HG03135 (cell line): ENCODE measurements at regions not wholly inside any gene's neighbourhood (a gene's known extent, or its start where the extent isn't known, plus 50 kb on each side); places are given as distances from the start of the nearest gene placed in this dataset.

Experiments used
- ATAC-seq: cut with Tn5 transposase; IDR thresholded peaks from one replicate; pipeline ENCODE4 v1.9.1; 2021; ENCODE audit warnings: mild to moderate bottlenecking, moderate library complexity; ENCODE audit not compliant: unreplicated experiment

GRCh38 chr3:41024031-41024836 lies 175.1 kb upstream of the CTNNB1 start:
- no peak for ATAC-seq

- ATAC-seq = no peak
These were observed 172.7 kb upstream of the CTNNB1 start for GRCh38 chr3:41026394-41027177.

DNA sequence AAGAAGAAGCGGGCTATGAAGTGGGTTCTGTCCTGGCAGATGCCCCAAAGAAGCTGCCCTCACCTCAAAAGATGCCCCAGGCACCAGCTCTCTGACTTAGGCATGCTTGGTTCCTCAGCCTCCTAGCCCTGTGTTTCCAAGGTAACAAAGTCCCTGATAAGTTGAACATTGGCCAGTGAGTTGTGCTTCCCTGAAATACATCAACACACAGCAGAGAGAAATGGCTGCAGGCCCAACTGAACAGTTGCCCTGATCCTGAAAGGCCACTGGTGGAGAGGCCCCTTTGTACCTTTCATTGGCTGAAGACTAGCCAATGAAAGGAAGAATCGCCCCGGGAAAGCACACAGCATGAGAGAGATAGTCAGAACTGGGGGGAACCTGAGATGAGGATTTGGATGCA lies 169.9 kb upstream of the CTNNB1 start:
- ATAC-seq = no peak

DNA sequence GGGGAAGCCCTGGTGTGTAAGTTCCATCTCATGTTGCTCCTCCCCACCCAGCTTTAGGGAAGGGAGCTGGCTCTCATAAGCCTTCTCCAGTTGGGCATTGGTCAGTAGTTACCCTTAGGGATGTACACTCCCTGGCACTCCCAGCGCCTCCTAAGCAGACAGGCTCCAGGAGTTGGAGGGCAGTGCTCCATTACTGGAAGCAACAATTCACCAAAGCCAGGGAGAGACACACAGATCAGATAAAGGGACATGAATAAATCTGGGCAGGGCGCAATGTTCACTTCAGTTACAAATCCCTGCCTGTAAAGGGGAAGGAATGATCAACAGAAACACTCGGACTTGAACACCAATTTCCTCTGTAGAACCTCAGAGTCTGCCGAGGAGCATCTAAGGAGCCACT lies 169.1 kb upstream of the CTNNB1 start:
- ATAC-seq = no peak

- no peak for ATAC-seq
These were observed 167.9 kb upstream of the CTNNB1 start for GRCh38 chr3:41031401-41031800.

GRCh38 chr3:41033956-41034519 lies 165.3 kb upstream of the CTNNB1 start:
- ATAC-seq = no peak

GRCh38 chr3:41035456-41036022 lies 163.8 kb upstream of the CTNNB1 start:
- no peak for ATAC-seq

- no peak for ATAC-seq
These were observed 161.5 kb upstream of the CTNNB1 start for GRCh38 chr3:41037651-41038334.

- no peak for ATAC-seq
These were observed 159.0 kb upstream of the CTNNB1 start for GRCh38 chr3:41040256-41040655.

- no peak for ATAC-seq
These were observed 157.8 kb upstream of the CTNNB1 start for GRCh38 chr3:41041462-41041861.

DNA sequence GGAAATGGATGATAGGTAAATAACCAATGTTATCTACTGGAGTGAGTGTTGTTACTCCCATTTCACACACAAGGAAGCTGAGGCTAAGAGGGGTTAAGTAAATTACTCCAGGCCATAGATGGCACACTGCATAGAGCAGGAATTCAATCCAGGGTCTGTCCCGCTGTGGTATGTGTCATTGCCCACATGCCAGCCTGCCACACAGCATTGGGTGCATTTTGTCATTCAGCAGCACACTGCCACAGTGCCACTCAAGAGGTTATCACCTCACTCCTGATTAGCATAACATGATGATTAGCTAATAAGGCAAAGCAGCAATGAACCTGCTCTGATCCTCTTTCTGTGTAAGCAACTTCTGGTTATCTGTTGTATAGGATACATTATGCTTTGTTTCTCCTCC lies 157.4 kb upstream of the CTNNB1 start:
- ATAC-seq = no peak

DNA sequence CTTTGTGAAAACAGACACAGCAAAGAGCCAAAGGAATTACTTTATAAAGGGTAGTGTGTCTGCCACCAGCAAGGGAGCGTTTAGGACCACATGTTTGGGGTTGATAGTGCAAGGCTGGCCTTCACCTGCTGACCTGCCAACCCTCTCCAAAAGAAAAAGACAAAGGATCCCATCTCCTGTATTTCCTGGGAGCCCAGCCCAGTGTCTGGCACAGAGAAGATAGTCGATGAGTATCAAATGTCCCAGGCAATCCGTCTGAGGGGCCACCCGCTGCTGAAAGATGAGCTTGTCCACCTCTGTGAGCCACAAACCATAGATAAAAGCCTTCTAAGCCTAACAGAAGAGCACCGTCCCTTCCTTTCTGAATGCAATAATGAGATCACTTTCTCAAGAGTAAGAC lies 154.8 kb upstream of the CTNNB1 start:
- no peak for ATAC-seq

DNA sequence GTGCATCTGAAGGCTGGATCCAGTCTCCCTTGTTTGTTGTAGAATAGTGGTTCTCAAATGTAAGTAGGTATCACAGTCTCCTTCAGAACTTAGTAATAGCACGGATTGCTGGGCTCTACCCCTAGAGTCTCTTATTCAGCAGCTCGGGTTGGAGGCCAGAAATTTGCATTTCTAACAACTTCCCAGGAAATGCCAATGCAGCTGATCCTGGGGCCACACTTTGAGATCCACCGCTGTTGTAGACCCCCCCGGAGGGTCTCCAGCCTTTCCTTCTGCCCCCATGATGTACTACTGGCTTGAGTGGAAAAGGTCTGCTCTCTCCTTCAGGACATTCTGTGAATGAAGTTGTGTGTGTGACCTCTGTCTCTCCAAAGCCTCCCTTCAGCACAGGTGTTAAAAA lies 153.8 kb upstream of the CTNNB1 start:
- no peak for ATAC-seq

DNA sequence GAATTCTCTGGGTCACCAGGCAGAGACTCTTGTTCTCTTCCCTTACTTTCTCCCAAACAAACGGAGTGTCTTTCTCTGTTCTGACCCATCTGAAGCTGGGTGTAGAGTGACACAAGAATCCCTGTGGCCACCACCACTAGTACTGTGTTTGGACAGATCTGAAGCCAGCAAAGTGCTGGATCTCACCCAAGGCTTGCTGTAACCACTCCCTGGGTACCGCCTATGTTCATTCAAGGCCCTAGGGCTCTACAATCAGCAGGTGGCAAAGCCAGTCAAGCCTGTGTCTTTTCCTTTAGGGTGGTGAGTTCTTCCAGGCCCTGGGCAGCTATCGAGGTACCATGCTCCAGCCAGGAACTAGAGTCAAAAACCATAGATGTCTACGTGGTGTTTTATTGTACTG lies 149.2 kb upstream of the CTNNB1 start:
- no peak for ATAC-seq

DNA sequence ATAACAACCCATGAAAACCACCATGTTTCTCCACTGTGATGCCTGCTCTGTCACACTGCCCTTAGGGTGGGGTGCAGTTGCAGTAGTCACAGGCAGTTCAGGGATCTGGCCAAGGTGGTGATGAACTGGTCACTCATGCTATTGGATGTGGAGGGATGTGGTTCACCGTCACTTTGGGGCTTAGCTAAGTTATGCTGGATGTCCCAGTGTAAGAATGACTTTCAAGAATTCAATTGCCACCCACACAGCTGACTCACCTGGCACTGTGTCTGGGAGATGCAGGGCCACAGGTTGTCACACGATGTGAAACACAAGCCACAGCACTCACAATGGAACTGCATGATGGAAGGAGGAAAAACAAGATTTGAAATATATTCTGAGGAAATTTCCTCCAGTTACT lies 146.1 kb upstream of the CTNNB1 start:
- no peak for ATAC-seq

DNA sequence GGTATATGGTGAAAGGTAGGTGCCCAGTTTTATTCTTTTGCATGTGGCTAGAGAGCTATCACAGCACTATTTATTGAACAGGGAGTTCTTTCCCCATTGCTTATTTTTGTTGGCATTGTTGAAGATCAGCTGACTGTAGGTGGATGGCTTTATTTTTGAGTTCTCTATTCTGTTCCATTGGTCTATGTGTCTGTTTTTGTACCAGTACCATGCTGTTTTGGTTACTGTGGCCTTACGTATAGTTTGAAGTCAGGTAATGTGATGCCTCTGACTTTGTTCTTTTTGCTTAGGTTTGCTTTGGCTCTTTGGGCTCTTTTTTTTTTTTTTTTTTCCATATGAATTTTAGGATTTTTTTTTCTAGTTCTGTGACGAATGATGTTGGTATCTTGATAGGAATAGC lies 139.2 kb upstream of the CTNNB1 start:
- ATAC-seq = no peak

- ATAC-seq = no peak
These were observed 135.2 kb upstream of the CTNNB1 start for GRCh38 chr3:41064070-41064469.

DNA sequence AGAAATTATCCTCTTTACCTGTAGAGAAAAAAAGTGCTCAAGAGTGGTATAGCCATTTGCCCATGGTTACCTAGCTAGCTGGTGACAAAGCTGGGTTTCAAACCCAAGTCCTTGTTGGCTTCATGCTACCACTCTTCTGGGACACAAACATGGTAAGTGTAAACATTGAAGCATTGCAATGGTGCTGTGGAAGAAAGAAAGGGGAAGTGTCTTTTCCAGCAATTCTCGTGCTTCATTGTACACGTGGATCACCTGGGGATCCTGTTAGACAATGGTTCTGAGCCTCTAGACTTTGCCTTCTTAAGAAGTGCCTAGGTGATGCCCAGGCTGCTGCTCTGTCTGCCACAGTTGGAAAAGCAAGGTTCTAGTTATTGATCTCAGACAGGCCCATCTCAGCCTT lies 134.8 kb upstream of the CTNNB1 start:
- no peak for ATAC-seq

GRCh38 chr3:41065340-41065739 lies 134.0 kb upstream of the CTNNB1 start:
- no peak for ATAC-seq

DNA sequence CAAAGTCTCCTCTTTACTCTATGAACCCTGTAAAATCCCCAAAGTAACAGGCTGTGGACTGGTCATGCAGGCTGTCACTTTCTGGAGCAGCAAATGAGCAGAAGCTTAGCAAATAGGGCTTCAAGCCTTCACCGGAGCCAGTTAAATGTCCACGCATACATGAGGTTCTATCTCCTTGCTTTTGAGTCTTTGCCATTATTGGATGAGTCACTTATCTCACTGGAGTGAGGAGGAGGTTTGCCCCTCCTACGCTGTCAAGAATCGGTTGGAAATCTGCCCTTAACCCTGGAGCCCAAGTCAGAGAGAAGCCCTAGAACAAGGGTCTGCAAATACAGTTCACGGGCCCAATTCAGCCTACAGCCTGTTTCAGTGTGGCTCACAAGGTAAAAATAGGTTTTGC lies 126.1 kb upstream of the CTNNB1 start:
- no peak for ATAC-seq

- ATAC-seq = no peak
These were observed 123.3 kb upstream of the CTNNB1 start for GRCh38 chr3:41075975-41076374.
